ENCODE measurements at regions not wholly inside any gene's neighbourhood (a gene's known extent, or its start where the extent isn't known, plus 50 kb on each side); places are given as distances from the start of the nearest gene placed in this dataset.
A peak's percentile ranks its signal among the peaks of the same experiment; 100 is the strongest.

GRCh38 chr14:22044193-22044592 lies 370.6 kb upstream of the OR4E1 start:
- intact Hi-C loops (cut with DNase I) = no loop called here
- Histone ChIP-seq H3K4me1 (no peaks in the 10 kb centered on the region), H3K27me3 (no peaks in the 10 kb centered on the region), H3K27ac (no peak overlapping the region), H3K9me3 (no peaks in the 10 kb centered on the region), H3K36me3 (no peaks in the 10 kb centered on the region), H3K4me3 (no peak overlapping the region)
- TF ChIP-seq POLR2AphosphoS5 (IDR thresholded peaks at IDR 0.05; ENCODE audit: insufficient read depth in 1 of 2, low read depth in 1 of 2) (no peak), POLR2A (IDR thresholded peaks at IDR 0.05) (no peak)
- no peak for DNase-seq (ENCODE audit: extremely low spot score in 2 of 2)

- intact Hi-C loops (cut with DNase I) = no loop called here
- no peak overlapping the region for H3K27ac ChIP-seq
- no peaks in the 10 kb centered on the region for H3K36me3 ChIP-seq
- no peak for DNase-seq (ENCODE audit: extremely low spot score in 2 of 2)
- H3K27me3 ChIP-seq = no peaks in the 10 kb centered on the region
- H3K4me3 ChIP-seq = no peak overlapping the region
- TF ChIP-seq POLR2A (IDR thresholded peaks at IDR 0.05) (no peak), POLR2AphosphoS5 (IDR thresholded peaks at IDR 0.05; ENCODE audit: insufficient read depth in 1 of 2, low read depth in 1 of 2) (no peak), CTCF (IDR thresholded peaks at IDR 0.05) (no peak)
- no peaks in the 10 kb centered on the region for H3K9me3 ChIP-seq
- no peaks in the 10 kb centered on the region for H3K4me1 ChIP-seq
These were observed 367.1 kb upstream of the OR4E1 start for GRCh38 chr14:22040781-22041125.

GRCh38 chr14:22039938-22040780 lies 366.5 kb upstream of the OR4E1 start:
- Histone ChIP-seq H3K4me1 (no peaks in the 10 kb centered on the region), H3K27ac (no peak overlapping the region), H3K9me3 (no peaks in the 10 kb centered on the region), H3K36me3 (no peaks in the 10 kb centered on the region), H3K4me3 (no peak overlapping the region), H3K27me3 (no peaks in the 10 kb centered on the region)
- intact Hi-C loops (cut with DNase I) = no loop called here
- TF ChIP-seq POLR2A (IDR thresholded peaks at IDR 0.05) (no peak), POLR2AphosphoS5 (IDR thresholded peaks at IDR 0.05; ENCODE audit: insufficient read depth in 1 of 2, low read depth in 1 of 2) (no peak), CTCF (IDR thresholded peaks at IDR 0.05) (peak in 1 of 3 experiments; percentile 11)
- no peak for DNase-seq (ENCODE audit: extremely low spot score in 2 of 2)

- TF ChIP-seq CTCF (IDR thresholded peaks at IDR 0.05) (no peak), POLR2AphosphoS5 (IDR thresholded peaks at IDR 0.05; ENCODE audit: insufficient read depth in 1 of 2, low read depth in 1 of 2) (no peak), POLR2A (IDR thresholded peaks at IDR 0.05) (no peak)
- intact Hi-C loops (cut with DNase I) = no loop called here
- no peak overlapping the region for H3K4me3 ChIP-seq
- no peak overlapping the region for H3K27ac ChIP-seq
- no peaks in the 10 kb centered on the region for H3K36me3 ChIP-seq
- H3K27me3 ChIP-seq = no peaks in the 10 kb centered on the region
- no peaks in the 10 kb centered on the region for H3K4me1 ChIP-seq
- DNase-seq (ENCODE audit: extremely low spot score in 2 of 2) = no peak
- H3K9me3 ChIP-seq = no peaks in the 10 kb centered on the region
These were observed 363.1 kb upstream of the OR4E1 start for GRCh38 chr14:22036541-22037239.

GRCh38 chr14:22026527-22026926 lies 352.9 kb upstream of the OR4E1 start:
- intact Hi-C loops (cut with DNase I) = no loop called here
- Histone ChIP-seq H3K27me3 (no peaks in the 10 kb centered on the region), H3K27ac (no peak overlapping the region), H3K4me3 (no peak overlapping the region), H3K36me3 (no peaks in the 10 kb centered on the region), H3K4me1 (no peaks in the 10 kb centered on the region), H3K9me3 (no peaks in the 10 kb centered on the region)
- TF ChIP-seq CTCF (IDR thresholded peaks at IDR 0.05) = no peak
- TF ChIP-seq POLR2AphosphoS5 (IDR thresholded peaks at IDR 0.05; ENCODE audit: insufficient read depth in 1 of 2, low read depth in 1 of 2) = no peak
- TF ChIP-seq POLR2A (IDR thresholded peaks at IDR 0.05) = no peak
- DNase-seq (ENCODE audit: extremely low spot score in 2 of 2) = no peak

Data from vagina (tissue), 2 donors.